ENCODE measurements at regions not wholly inside any gene's neighbourhood (a gene's known extent, or its start where the extent isn't known, plus 50 kb on each side); places are given as distances from the start of the nearest gene placed in this dataset.
A peak's percentile ranks its signal among the peaks of the same experiment; 100 is the strongest.

DNA sequence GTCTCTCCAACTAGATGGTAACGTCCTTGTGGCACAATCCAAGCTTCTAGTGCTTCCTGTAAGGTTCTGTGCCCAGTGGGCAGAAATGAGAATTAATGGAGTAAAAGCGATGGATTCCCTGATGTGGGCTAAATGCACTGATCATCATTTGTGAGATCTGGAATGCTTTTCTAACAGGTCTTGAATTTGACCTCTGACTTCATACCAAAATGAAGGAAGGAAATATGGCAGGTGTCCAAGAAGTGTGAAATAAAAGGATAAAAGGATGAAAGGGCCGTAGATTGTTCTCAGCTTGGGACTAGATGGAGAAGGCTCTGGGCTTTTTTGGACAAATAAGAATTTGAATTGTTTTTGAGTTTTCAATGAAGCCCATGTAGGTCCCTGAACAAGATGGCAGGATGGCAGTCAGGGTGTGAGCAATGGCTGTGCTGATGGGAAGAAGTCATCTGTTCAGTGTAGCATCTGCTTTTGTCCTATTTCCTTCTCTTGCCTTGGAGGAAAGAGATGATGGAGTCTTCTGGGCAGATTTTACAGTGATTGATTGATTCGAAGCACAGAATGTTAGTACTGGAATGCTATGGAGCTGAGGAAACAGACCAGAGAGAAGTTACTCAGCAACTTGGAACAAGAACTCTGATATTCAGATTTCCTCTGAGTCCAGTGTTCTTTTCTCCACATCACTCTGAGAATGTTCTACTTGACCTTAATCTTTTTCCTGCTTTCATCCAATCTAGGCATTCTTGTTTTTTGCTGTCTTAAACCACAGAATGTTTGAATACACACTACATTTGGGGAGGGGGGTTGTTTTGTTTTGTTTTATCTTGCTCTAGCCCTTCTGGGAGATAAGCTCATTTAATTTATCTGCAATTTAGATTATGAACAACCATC is 286.0 kb downstream of the HLX start:
- Mint-ChIP-seq H3K4me3 (peak overlapping the region in 1 of 2 donors; percentile 6), H3K27ac (no peak overlapping the region), H3K9me3 (no peaks in the 10 kb centered on the region), H3K4me1 (peaks cover 31 to 76% of the 10 kb centered on the region in 2 donors), H3K36me3 (peaks cover 0 to 4% of the 10 kb centered on the region in 2 donors), H3K27me3 (peaks cover 16% of the 10 kb centered on the region in 2 donors)
- no peak for DNase-seq
- ATAC-seq (replicated peaks), result no peak

DNA sequence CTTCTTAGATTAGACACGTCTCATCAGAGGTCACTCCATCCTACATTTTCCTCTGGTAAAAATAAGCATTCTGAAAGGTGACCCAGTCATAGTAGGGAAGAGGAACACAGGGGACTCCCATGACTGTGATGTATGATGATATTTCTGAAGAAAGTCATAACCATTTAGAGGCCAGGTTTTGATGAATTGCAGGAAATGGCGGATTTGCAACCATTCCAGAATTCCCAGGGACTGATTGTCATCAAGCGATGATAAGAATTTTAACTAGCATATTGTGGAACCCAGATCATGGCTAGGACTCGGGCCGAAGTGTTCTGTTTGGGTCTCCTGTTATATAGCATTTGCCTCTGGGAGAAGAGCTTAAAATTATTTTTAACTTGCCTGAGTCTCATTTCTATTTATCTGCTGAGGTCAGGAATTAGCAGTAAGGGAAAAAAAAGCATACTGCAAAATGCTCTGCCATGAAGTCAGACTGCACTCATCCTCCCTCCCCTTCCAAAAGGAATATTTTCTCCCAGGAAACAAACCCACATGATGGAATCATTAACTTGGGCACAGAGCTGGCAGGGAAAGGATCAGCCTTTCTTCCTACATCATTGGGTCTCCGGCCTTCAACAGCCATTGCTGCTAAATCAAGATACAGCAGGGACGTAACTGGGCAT is 286.7 kb downstream of the HLX start:
- ATAC-seq (replicated peaks) (no peak), DNase-seq (no peak)
- Mint-ChIP-seq H3K9me3 (no peaks in the 10 kb centered on the region), H3K36me3 (peaks cover 0 to 4% of the 10 kb centered on the region in 2 donors), H3K27ac (no peak overlapping the region), H3K4me1 (peaks cover 31 to 76% of the 10 kb centered on the region in 2 donors), H3K4me3 (peak overlapping the region in 1 of 2 donors; percentile 6), H3K27me3 (peaks cover 16% of the 10 kb centered on the region in 2 donors)

DNA sequence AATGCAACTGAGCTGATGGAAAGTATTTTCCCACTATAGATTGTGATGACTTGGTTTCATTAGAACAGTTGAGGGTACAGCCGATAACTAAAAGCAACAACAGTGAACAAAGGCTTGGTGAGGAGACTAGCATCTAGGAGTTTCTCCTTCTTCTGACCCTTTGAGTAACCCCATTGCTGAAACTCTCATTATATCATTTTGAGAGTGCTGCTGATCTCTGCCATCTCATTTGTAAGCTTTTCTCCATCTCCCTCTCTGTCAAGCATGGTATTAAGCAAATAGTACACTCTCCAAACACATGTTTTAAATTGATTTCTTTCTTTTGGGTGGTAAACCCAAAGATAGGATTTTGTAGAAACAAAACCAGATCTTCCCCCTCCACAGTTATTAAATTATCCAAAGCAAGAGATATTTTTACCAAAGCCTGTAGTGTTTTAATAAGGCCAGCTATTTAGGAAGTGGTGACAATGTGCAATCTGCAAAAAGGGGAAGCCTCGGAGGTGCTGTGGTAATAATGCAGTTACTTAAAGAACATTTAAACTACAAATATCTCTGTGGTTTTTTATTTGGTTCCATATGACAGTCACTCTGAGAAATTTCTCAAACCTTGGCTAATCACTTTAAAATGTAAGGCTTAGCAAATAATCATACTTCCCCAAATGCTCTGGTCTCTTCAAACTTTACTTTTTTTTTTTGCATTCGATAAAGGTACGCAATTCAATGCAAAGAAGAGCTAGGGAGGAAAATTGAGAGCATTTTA is 287.5 kb downstream of the HLX start:
- Mint-ChIP-seq H3K4me1 (peaks cover 31 to 68% of the 10 kb centered on the region in 2 donors), H3K27ac (peak overlapping the region; percentile 88), H3K9me3 (peaks cover 4 to 6% of the 10 kb centered on the region in 2 donors), H3K27me3 (peaks cover 20 to 21% of the 10 kb centered on the region in 2 donors), H3K36me3 (peaks cover 4 to 10% of the 10 kb centered on the region in 2 donors), H3K4me3 (peak overlapping the region; percentile 50 to 66)
- ATAC-seq (replicated peaks) (peak; percentile 90 to 93), DNase-seq (peak; percentile 34)

DNA sequence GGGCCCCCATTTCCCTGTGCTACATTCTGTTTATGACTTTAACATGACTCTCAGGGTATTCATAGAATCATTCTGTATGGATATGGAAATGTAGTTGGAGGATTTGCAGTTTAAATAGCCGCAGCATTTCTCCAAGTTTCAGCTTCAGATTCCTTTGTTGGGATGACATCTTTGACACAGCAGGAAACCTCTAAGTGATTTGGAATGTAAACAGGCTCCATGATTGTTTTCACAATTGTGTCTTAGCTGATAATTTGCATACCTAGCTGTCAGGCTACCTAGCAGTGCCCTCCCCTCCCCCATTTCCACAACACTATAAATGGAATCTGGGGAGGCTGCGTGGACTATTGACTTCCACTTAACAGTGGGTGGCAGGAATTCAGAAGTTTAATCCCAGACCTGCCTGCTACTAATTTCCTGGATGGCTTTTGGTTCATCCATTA is 290.2 kb downstream of the HLX start:
- peaks cover 5 to 12% of the 10 kb centered on the region in 2 donors for H3K36me3 Mint-ChIP-seq
- ATAC-seq (replicated peaks) (no peak), DNase-seq (no peak)

DNA sequence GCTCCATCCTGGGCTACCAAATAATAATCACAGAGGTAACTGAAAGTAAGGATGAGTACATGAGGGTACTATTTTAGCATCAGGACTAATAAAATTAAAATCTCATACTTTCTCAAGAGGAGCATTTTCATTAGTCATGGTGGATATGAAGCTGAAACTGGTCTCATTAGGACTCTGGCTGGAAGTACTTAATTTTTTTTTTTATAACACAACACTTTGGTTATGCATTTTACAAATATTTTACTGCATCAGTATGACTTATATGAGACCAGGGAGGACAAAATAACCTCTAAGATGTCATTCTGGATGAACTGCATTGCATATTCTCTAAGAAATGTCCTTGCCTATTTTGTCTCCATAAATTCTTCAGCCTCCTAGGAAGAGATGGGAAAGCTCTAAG is 290.9 kb downstream of the HLX start:
- H3K27ac Mint-ChIP-seq, result no peak overlapping the region
- ATAC-seq (replicated peaks) (no peak), DNase-seq (no peak)
- H3K27me3 Mint-ChIP-seq, result peaks cover 10 to 13% of the 10 kb centered on the region in 2 donors
- H3K36me3 Mint-ChIP-seq, result peaks cover 5 to 8% of the 10 kb centered on the region in 2 donors
- H3K4me3 Mint-ChIP-seq, result no peak overlapping the region
- H3K9me3 Mint-ChIP-seq, result peaks cover 9 to 12% of the 10 kb centered on the region in 2 donors
- H3K4me1 Mint-ChIP-seq, result peaks cover 23 to 52% of the 10 kb centered on the region in 2 donors

More for the DNA sequence above, 290.2 kb downstream of the HLX start:
- Mint-ChIP-seq H3K9me3 (peaks cover 9 to 12% of the 10 kb centered on the region in 2 donors), H3K4me3 (no peak overlapping the region), H3K4me1 (peaks cover 27 to 50% of the 10 kb centered on the region in 2 donors), H3K27me3 (peaks cover 12 to 15% of the 10 kb centered on the region in 2 donors), H3K27ac (no peak overlapping the region)

DNA sequence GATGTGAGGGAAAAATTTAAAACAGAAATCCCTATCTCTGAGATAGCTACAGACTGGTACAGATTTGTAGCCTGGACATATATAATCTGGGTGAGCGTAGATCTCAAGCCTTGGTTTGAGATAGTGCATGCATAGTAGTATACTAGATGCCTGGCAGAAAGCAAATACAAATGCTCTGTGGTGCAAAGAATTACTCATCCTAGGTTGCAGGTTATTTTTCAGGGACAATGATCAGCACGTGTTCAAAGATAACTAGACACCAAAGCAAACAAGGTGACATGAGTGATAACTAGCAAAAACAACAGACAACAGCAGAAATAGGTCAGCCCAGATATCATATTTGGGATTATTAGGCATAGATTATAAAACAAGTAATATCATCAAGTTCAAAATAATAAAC is 292.5 kb downstream of the HLX start:
- peaks cover 5 to 8% of the 10 kb centered on the region in 2 donors for H3K36me3 Mint-ChIP-seq
- peaks cover 8 to 19% of the 10 kb centered on the region in 2 donors for H3K27me3 Mint-ChIP-seq
- no peak overlapping the region for H3K27ac Mint-ChIP-seq
- DNase-seq (no peak), ATAC-seq (replicated peaks) (no peak)
- H3K9me3 Mint-ChIP-seq, result peaks cover 9 to 12% of the 10 kb centered on the region in 2 donors
- H3K4me1 Mint-ChIP-seq, result peaks cover 15 to 39% of the 10 kb centered on the region in 2 donors
- no peak overlapping the region for H3K4me3 Mint-ChIP-seq

DNA sequence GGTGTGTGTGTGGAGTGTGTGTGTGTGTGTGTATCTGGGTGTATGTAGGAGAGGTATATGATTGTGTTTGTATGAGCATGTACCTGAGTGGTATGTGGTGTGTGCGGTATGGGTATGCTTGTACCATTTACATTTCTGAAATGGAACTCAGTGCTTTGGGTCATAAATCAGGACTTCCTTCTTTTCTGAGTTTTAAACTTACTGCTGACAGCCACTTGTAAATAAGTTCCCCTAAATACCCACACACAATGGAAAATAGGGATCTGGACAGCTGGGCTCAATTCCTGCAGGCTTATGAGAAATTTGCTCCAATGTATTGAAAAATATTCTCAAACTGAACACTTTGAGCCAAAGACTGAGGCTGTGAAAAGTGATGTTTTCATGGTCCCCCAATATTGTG is 293.6 kb downstream of the HLX start:
- Mint-ChIP-seq H3K4me3 (no peak overlapping the region), H3K9me3 (peaks cover 9 to 12% of the 10 kb centered on the region in 2 donors), H3K27ac (no peak overlapping the region), H3K36me3 (peaks cover 5 to 8% of the 10 kb centered on the region in 2 donors), H3K27me3 (peaks cover 10 to 22% of the 10 kb centered on the region in 2 donors), H3K4me1 (peaks cover 7 to 29% of the 10 kb centered on the region in 2 donors)
- DNase-seq (no peak), ATAC-seq (replicated peaks) (no peak)

DNA sequence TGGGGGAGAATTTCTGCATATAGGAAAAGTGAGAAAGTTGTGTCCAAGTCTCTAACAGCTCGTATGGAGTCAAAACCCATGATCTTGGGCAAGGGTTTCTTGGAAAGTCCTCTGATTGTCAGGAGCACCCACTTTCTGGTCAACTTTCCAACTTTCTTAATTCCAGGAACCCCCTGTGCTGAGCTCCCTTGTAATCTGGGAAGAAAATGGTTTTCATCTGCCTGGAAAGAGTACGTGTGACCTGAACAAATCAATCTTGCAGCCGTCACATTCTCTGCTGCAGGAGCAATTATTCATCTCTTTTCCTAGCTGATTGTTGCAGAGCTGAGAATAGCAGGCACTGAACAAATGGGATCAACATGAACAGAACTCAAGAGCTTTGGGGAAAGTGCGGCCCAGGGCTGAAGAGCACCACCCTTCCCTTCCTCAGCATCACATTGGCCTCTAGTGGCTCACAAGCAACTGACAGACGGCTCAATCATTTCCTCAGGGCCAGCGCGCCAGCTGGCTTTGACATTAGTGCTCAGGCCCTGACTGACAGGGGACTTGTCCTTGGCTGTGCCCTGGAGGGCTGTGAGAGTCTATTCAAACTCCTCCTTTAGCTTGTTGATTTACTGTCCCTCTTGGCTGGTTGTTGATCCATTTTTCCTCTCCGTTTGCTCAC is 295.2 kb downstream of the HLX start:
- Mint-ChIP-seq H3K9me3 (peaks cover 9 to 12% of the 10 kb centered on the region in 2 donors), H3K4me1 (peaks cover 0 to 16% of the 10 kb centered on the region in 2 donors), H3K36me3 (peaks cover 5 to 8% of the 10 kb centered on the region in 2 donors), H3K27me3 (peaks cover 13 to 32% of the 10 kb centered on the region in 2 donors), H3K27ac (no peak overlapping the region), H3K4me3 (no peak overlapping the region)
- ATAC-seq (replicated peaks) (peak; percentile 53), DNase-seq (no peak)

DNA sequence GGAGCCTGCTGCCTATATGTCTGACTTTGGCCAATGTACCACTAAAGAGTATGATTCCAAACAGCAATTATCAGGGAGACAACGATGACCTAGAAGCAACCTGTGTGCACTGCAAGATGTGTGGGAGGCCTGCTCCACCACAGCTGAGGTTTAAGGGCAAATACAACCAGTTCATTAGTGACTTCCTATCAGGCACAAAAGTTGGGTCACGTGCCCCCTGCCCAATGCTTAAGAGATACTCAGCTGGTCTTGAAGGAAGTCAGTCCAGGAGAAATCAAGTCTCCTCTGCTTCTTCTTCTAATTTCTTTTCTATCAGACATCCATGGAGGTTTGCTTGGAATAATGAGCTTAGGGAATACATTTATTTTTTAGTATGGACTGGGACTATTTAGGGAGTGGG is 296.0 kb downstream of the HLX start:
- ATAC-seq (replicated peaks) (no peak), DNase-seq (no peak)

DNA sequence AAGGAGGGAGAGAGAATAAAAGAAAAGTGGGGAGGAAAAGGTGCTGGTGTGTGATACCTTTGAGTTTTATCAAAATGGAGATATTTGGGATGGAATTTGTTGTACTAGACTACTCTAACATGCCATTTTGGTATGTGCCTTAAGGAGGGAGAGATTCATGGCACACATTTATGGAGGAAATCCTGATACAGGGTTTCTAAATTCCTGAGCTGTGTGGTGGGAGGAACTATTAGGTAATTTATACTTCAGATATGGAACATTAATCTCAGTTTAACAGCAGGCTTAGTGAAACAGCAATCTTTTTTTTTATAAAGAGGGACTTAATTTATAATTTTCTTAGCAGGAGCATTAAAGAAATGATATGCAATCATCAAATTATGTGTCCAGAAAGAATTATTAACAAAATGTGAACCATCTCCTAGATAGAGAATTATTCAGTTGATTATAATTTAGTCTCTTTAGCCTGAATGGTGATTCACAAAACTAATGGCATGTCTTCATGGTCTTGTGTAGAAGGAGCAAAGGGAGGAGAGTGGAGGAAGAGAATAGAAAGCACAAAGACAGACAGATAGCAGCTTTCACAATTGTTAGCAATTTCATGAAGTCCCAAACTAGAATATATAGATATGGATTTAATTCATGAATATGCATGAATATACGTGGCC is 301.6 kb downstream of the HLX start:
- Mint-ChIP-seq H3K4me1 (peaks cover 4 to 23% of the 10 kb centered on the region in 2 donors), H3K4me3 (no peak overlapping the region), H3K27me3 (peaks cover 18 to 25% of the 10 kb centered on the region in 2 donors), H3K27ac (no peak overlapping the region), H3K9me3 (no peaks in the 10 kb centered on the region), H3K36me3 (peaks cover 0 to 2% of the 10 kb centered on the region in 2 donors)
- DNase-seq, result no peak
- ATAC-seq (replicated peaks), result no peak

More for the DNA sequence above, 296.0 kb downstream of the HLX start:
- Mint-ChIP-seq H3K36me3 (peaks cover 5 to 8% of the 10 kb centered on the region in 2 donors), H3K27me3 (peaks cover 13 to 32% of the 10 kb centered on the region in 2 donors), H3K9me3 (peaks cover 9 to 12% of the 10 kb centered on the region in 2 donors), H3K4me3 (no peak overlapping the region), H3K27ac (no peak overlapping the region), H3K4me1 (peaks cover 0 to 16% of the 10 kb centered on the region in 2 donors)

DNA sequence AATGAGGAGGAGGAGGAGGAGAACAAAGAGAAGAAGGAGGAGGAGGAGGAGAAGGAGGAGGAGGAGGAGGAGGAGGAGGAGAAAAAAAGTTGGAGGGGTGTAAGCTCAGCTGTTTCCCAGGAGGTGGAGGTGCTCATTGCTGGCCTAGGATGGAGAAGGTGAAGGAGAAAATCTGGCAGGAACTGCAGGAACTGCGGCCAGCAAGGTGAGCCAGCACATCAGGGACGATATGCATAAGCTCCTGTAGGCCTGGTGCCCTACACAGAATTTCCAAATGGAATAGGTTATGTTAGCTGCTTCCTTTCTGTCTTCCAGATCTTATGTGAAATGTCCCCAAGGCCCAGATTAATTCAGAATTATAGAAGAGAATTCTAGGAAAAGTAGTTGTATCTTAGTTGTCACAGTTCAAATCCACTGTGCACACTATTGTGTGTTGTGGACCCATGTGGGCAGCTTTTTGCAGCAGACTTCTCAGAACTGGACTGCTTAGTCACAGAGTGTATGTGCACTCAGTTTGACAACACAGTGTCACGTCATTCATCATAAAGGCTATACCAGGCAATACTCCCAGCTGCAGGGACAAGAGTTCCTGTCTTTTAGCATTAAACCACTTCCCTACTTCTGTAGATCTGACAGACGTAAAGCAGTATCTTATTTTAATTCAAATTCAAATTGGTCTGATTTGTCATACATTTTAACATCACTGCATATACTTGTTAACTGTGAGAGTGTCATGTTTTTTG is 303.7 kb downstream of the HLX start:
- H3K27me3 Mint-ChIP-seq, result peaks cover 14 to 20% of the 10 kb centered on the region in 2 donors
- peaks cover 0 to 5% of the 10 kb centered on the region in 2 donors for H3K9me3 Mint-ChIP-seq
- H3K27ac Mint-ChIP-seq, result no peak overlapping the region
- peaks cover 5 to 23% of the 10 kb centered on the region in 2 donors for H3K4me1 Mint-ChIP-seq
- H3K36me3 Mint-ChIP-seq, result peaks cover 0 to 2% of the 10 kb centered on the region in 2 donors
- peak; percentile 60 to 62 for ATAC-seq (replicated peaks)
- no peak overlapping the region for H3K4me3 Mint-ChIP-seq
- no peak for DNase-seq

DNA sequence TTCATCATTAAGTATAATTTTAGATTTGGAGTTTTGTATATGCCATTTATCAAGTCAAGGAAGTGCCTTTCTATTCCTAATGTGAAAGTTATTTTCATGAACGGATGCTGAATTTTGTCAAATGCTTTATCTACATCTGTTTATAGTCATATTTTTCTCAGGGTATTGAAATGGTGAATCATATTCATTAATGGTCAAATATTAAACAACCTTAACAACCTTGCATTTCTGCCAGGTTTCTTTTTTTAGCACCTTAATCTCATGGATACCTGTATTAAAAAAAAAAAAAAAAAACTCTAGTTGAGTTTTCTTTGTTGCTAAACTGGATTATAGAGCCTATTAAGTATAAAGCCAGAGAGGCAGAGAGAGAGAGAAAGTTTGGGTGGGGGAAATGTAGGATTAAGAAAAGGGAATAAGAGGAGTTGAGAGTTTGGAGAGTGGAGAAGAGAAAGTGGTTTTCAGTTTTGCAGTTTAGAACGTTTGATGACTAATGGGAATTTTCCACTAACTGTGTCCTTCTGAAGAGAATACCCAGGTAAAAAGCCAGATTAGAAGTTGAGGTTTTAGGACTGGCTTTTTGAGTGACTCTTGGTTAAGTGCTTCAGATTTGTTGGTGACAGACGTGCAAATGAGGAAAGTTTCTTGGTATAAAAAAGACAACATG is 305.0 kb downstream of the HLX start:
- no peak for ATAC-seq (replicated peaks)
- peaks cover 12% of the 10 kb centered on the region in 2 donors for H3K27me3 Mint-ChIP-seq
- H3K27ac Mint-ChIP-seq, result no peak overlapping the region
- no peak for DNase-seq
- H3K36me3 Mint-ChIP-seq, result peaks cover 0 to 2% of the 10 kb centered on the region in 2 donors
- peaks cover 5 to 23% of the 10 kb centered on the region in 2 donors for H3K4me1 Mint-ChIP-seq
- H3K9me3 Mint-ChIP-seq, result peaks cover 0 to 5% of the 10 kb centered on the region in 2 donors
- no peak overlapping the region for H3K4me3 Mint-ChIP-seq

Data from stimulated activated naive B cell treated with anti-CD40 and anti-IgM and Interleukin-4, amounts not matched to agents 10 μg/mL and 1 μg/mL and 100 μg/mL, for 72 hours (primary cell).